ENCODE measurements at regions not wholly inside any gene's neighbourhood (a gene's known extent, or its start where the extent isn't known, plus 50 kb on each side); places are given as distances from the start of the nearest gene placed in this dataset.

- Mint-ChIP-seq H3K4me1 (peaks cover 77% of the 10 kb centered on the region), H3K27ac (no peak overlapping the region), H3K27me3 (ENCODE audit: insufficient read depth) (no peaks in the 10 kb centered on the region), H3K36me3 (ENCODE audit: low read depth) (no peaks in the 10 kb centered on the region), H3K9me3 (no peaks in the 10 kb centered on the region), H3K4me3 (no peak overlapping the region)
- no peaks in the 10 kb centered on the region for H3K27me3 ChIP-seq (ENCODE audit: control insufficient read depth, insufficient read depth, low read length, poor library complexity, severe bottlenecking)
- peaks cover 35% of the 10 kb centered on the region for H3K4me1 ChIP-seq (ENCODE audit: control insufficient read depth, insufficient read depth, low read length)
- no peaks in the 10 kb centered on the region for H3K36me3 ChIP-seq (ENCODE audit: control insufficient read depth, insufficient read depth, low read length)
- TF ChIP-seq CTCF (conservative IDR thresholded peaks at IDR 0.05): no peak
- no peaks in the 10 kb centered on the region for H3K9me3 ChIP-seq (ENCODE audit: control insufficient read depth, low read length)
- H3K9ac ChIP-seq (ENCODE audit: extremely low read depth, low read length, poor library complexity, severe bottlenecking): no peak overlapping the region
- no peak overlapping the region for H3K4me3 ChIP-seq (ENCODE audit: low read length)
- DNase-seq: no peak
- 85 to 88% methylated on average over 8 to 12 of the region's 12 CpGs for WGBS, 2 experiments (ENCODE audit: insufficient coverage in 1 of 2, insufficient read length in 1 of 2)
- H3K27ac ChIP-seq (ENCODE audit: low read depth, low read length): no peak overlapping the region
Observed at GRCh38 chr9:14535161-14535955, 157.9 kb downstream of the ZDHHC21 start.

GRCh38 chr9:14533867-14534640, 159.2 kb downstream of the ZDHHC21 start:
- peak; percentile 71 for DNase-seq
- H3K36me3 Mint-ChIP-seq (ENCODE audit: low read depth): no peaks in the 10 kb centered on the region

More at GRCh38 chr9:14533867-14534640, 159.2 kb downstream of the ZDHHC21 start:
- H3K9me3 Mint-ChIP-seq: no peaks in the 10 kb centered on the region
- H3K9ac ChIP-seq (ENCODE audit: extremely low read depth, low read length, poor library complexity, severe bottlenecking): no peak overlapping the region
- H3K27ac Mint-ChIP-seq: peak overlapping the region; percentile 29
- peaks cover 35% of the 10 kb centered on the region for H3K4me1 ChIP-seq (ENCODE audit: control insufficient read depth, insufficient read depth, low read length)
- no peaks in the 10 kb centered on the region for H3K27me3 Mint-ChIP-seq (ENCODE audit: insufficient read depth)
- no peak for TF ChIP-seq CTCF (conservative IDR thresholded peaks at IDR 0.05)
- H3K27me3 ChIP-seq (ENCODE audit: control insufficient read depth, insufficient read depth, low read length, poor library complexity, severe bottlenecking): no peaks in the 10 kb centered on the region
- H3K27ac ChIP-seq (ENCODE audit: low read depth, low read length): no peak overlapping the region
- peaks cover 88% of the 10 kb centered on the region for H3K4me1 Mint-ChIP-seq
- H3K9me3 ChIP-seq (ENCODE audit: control insufficient read depth, low read length): no peaks in the 10 kb centered on the region
- no peaks in the 10 kb centered on the region for H3K36me3 ChIP-seq (ENCODE audit: control insufficient read depth, insufficient read depth, low read length)
- H3K4me3 Mint-ChIP-seq: no peak overlapping the region
- WGBS, 2 experiments (ENCODE audit: insufficient coverage in 1 of 2, insufficient read length in 1 of 2): 78 to 80% methylated on average over 15 to 20 of the region's 20 CpGs
- no peak overlapping the region for H3K4me3 ChIP-seq (ENCODE audit: low read length)

Measured in endodermal cell (in vitro differentiated cells).